ENCODE measurements at regions not wholly inside any gene's neighbourhood (a gene's known extent, or its start where the extent isn't known, plus 50 kb on each side); places are given as distances from the start of the nearest gene placed in this dataset.

- intact Hi-C loops (cut with micrococcal nuclease; ENCODE audit: unreplicated experiment), result no loop called here
- DNase-seq (ENCODE audit: low read depth, low spot score) (no peak), ATAC-seq (peak; percentile 66; the same call in 1 of the 2 replicates)
- in situ Hi-C loops (cut with HindIII; ENCODE audit: low pct_unique_long_range_greater_than_20kb, low sequenced_read_pairs), result no loop called here
- no peak overlapping the region for H3K27ac ChIP-seq (ENCODE audit: low read length)
- ChIA-PET POLR2A (no interaction called here), CTCF (no interaction called here)
- TF ChIP-seq TCF7L2 (IDR thresholded peaks at IDR 0.05; ENCODE audit: low read depth, low read length) (no peak), REST (IDR thresholded peaks at IDR 0.05; ENCODE audit: insufficient read depth in 1 of 2, low read depth in 2 of 2, low read length in 1 of 2) (no peak), POLR2AphosphoS5 (IDR thresholded peaks at IDR 0.05; ENCODE audit: low read depth, low read length) (no peak)
- H3K36me3 ChIP-seq (ENCODE audit: control insufficient read depth, insufficient read depth, low read length), result no peaks in the 10 kb centered on the region
- H3K27me3 ChIP-seq (ENCODE audit: control insufficient read depth, insufficient read depth, low read length), result peaks cover 2% of the 10 kb centered on the region; the same call in 1 of the 2 replicates
- no peaks in the 10 kb centered on the region for H3K4me1 ChIP-seq (ENCODE audit: control insufficient read depth, insufficient read depth, low read length)
- H3K4me3 ChIP-seq (ENCODE audit: low read depth in 2 of 2, low read length in 2 of 2), result no peak overlapping the region
- H3K9me3 ChIP-seq (ENCODE audit: control insufficient read depth, insufficient read depth, low read depth, low read length), result no peaks in the 10 kb centered on the region
- no TSS peak for BruUV-seq (replicated peaks)
These were observed 60.0 kb upstream of the AJAP1 start for GRCh38 chr1:4594286-4594991.

GRCh38 chr1:4595341-4596225 lies 58.8 kb upstream of the AJAP1 start:
- peaks cover under 1% of the 10 kb centered on the region; the same call in 1 of the 2 replicates for H3K27me3 ChIP-seq (ENCODE audit: control insufficient read depth, insufficient read depth, low read length)
- ChIA-PET POLR2A (no interaction called here), CTCF (no interaction called here)
- DNase-seq (ENCODE audit: low read depth, low spot score), result no peak
- H3K36me3 ChIP-seq (ENCODE audit: control insufficient read depth, insufficient read depth, low read length), result no peaks in the 10 kb centered on the region
- intact Hi-C loops (cut with micrococcal nuclease; ENCODE audit: unreplicated experiment), result no loop called here
- no peak overlapping the region for H3K27ac ChIP-seq (ENCODE audit: low read length)
- H3K9me3 ChIP-seq (ENCODE audit: control insufficient read depth, insufficient read depth, low read depth, low read length), result no peaks in the 10 kb centered on the region
- H3K4me1 ChIP-seq (ENCODE audit: control insufficient read depth, insufficient read depth, low read length), result no peaks in the 10 kb centered on the region
- no peak for ATAC-seq
- in situ Hi-C loops (cut with HindIII; ENCODE audit: low pct_unique_long_range_greater_than_20kb, low sequenced_read_pairs), result no loop called here
- TF ChIP-seq SIN3A (IDR thresholded peaks at IDR 0.05; ENCODE audit: borderline replicate concordance, insufficient read depth, low read depth, low read length) (no peak), REST (IDR thresholded peaks at IDR 0.05; ENCODE audit: insufficient read depth in 1 of 2, low read depth in 2 of 2, low read length in 1 of 2) (no peak)
- H3K4me3 ChIP-seq (ENCODE audit: low read depth in 2 of 2, low read length in 2 of 2), result no peak overlapping the region
- BruUV-seq (replicated peaks), result no TSS peak

Measured in Panc1 (cell line).